ENCODE measurements at regions not wholly inside any gene's neighbourhood (a gene's known extent, or its start where the extent isn't known, plus 50 kb on each side); places are given as distances from the start of the nearest gene placed in this dataset.
"Not testable (repeated sequence)": the region's sequence is repeated elsewhere in the genome, so short reads cannot be mapped to it uniquely, and the experiment has no call there.

DNA sequence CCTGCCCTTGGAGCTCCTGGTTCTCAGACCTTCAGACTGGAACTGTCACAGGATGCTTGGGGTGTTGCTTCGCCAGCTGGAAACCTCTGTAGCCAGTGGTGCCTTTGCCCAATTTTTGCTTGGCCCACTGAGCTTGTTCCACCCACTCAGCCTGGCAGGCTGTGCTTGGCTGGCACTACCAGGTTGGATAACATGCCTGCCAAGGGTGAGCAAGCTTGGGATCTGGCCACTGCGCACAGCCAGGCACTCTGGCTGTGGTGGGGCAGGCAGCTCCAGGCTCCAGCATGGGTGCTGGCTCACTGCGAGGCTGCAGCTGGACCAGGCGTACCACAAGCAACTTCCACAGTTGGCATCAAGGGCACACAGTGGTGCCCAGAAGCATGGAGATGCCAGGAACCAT is 967.8 kb upstream of the NCAM2 start:
- 95 to 100% methylated on average over 4 of the region's 4 CpGs for WGBS, 2 donors
- H3K4me3 ChIP-seq: no peak overlapping the region
- H3K9me3 ChIP-seq (ENCODE audit: control insufficient read depth in 4 of 4, insufficient read depth in 3 of 4, low read length in 3 of 4): no peaks in the 10 kb centered on the region
- H3K36me3 ChIP-seq (ENCODE audit: control insufficient read depth in 4 of 4, insufficient read depth in 4 of 4, low read length in 4 of 4): no peaks in the 10 kb centered on the region
- no peaks in the 10 kb centered on the region for H3K27me3 ChIP-seq (ENCODE audit: control insufficient read depth in 3 of 3, insufficient read depth in 3 of 3, low read length in 2 of 3)
- ATAC-seq (ENCODE audit: insufficient read depth, low FRiP score): peak; percentile 11
- no peak overlapping the region for H3K27ac ChIP-seq (ENCODE audit: low read depth in 1 of 2, low read length in 1 of 2)
- H3K9ac ChIP-seq (ENCODE audit: insufficient read depth in 1 of 2, low read length in 2 of 2): no peak overlapping the region
- no peak for DNase-seq
- TF ChIP-seq, protein P1, sequence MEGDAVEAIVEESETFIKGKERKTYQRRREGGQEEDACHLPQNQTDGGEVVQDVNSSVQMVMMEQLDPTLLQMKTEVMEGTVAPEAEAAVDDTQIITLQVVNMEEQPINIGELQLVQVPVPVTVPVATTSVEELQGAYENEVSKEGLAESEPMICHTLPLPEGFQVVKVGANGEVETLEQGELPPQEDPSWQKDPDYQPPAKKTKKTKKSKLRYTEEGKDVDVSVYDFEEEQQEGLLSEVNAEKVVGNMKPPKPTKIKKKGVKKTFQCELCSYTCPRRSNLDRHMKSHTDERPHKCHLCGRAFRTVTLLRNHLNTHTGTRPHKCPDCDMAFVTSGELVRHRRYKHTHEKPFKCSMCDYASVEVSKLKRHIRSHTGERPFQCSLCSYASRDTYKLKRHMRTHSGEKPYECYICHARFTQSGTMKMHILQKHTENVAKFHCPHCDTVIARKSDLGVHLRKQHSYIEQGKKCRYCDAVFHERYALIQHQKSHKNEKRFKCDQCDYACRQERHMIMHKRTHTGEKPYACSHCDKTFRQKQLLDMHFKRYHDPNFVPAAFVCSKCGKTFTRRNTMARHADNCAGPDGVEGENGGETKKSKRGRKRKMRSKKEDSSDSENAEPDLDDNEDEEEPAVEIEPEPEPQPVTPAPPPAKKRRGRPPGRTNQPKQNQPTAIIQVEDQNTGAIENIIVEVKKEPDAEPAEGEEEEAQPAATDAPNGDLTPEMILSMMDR (IDR thresholded peaks at IDR 0.05; ENCODE audit: control extremely low read depth, extremely low read depth): no peak
- no peaks in the 10 kb centered on the region for H3K4me1 ChIP-seq (ENCODE audit: control insufficient read depth in 5 of 5, insufficient read depth in 5 of 5, low read length in 5 of 5)

DNA sequence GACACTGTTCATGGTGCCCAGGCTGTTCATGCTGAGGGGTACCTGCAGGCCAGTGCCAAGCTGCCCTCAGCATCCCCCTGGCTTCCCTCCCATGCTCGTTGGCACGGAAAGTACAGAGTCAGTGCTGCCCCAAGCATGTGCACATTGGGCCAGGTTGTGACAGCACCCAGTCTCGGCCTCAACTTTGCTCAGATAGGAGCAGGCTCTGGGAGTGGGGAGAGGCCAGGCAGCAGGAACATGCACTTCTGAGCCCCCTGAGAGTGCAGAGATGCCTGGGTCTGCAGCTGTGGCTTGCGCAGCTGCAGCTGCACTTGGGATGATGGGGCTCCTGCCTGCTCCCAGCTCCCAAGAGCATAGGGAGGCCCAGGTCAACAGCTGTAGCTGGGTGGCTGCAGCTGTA is 966.4 kb upstream of the NCAM2 start:
- TF ChIP-seq, protein P1 (IDR thresholded peaks at IDR 0.05; ENCODE audit: control extremely low read depth, extremely low read depth): no peak
- Histone ChIP-seq H3K9ac (ENCODE audit: insufficient read depth in 1 of 2, low read length in 2 of 2) (no peak overlapping the region), H3K4me3 (no peak overlapping the region), H3K4me1 (ENCODE audit: control insufficient read depth in 5 of 5, insufficient read depth in 5 of 5, low read length in 5 of 5) (no peaks in the 10 kb centered on the region), H3K9me3 (ENCODE audit: control insufficient read depth in 4 of 4, insufficient read depth in 3 of 4, low read length in 3 of 4) (no peaks in the 10 kb centered on the region), H3K36me3 (ENCODE audit: control insufficient read depth in 4 of 4, insufficient read depth in 4 of 4, low read length in 4 of 4) (no peaks in the 10 kb centered on the region), H3K27ac (ENCODE audit: low read depth in 1 of 2, low read length in 1 of 2) (no peak overlapping the region), H3K27me3 (ENCODE audit: control insufficient read depth in 3 of 3, insufficient read depth in 3 of 3, low read length in 2 of 3) (no peaks in the 10 kb centered on the region)
- 67 to 68% methylated on average over 4 of the region's 4 CpGs for WGBS, 2 donors
- ATAC-seq (ENCODE audit: insufficient read depth, low FRiP score) (no peak), DNase-seq (no peak)

DNA sequence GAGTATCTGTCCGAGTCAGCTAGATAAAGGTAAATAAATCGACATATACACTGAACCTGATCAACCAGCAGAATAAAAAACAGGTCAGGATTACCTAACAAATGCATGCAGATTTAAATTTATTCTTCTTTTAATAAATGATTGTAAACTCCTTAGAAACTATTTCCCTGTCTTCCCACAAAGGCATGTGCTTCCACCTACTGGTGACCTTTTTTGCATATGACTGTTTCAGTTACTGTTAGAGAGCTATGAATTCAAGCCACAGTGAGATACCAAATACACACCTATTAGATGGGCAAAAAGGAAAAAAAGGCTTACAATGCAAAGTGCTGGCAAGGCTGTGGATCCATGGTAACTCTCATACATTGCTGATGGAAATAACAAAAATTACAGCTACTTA is 957.4 kb upstream of the NCAM2 start:
- 86 to 87% methylated on average over 2 of the region's 2 CpGs for WGBS, 2 donors

DNA sequence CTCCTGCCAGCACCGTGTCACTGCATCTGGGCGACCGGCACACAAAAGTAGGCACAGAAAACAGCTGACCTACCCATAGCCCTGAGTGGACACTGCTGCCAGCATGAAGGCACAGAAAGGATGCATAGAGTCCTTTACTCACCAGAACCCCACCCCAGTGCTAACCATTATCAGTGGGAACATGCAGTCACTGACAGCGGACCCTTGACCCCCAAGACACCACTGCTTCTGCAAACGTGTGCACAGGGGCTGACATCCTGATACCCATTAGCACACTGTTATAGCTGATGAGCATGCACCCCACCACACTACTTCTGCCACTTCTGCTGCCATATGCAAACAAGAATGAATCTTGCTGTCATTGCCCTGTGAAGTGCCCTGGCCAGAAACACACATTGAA is 953.0 kb upstream of the NCAM2 start:
- H3K9me3 ChIP-seq (ENCODE audit: control insufficient read depth in 4 of 4, insufficient read depth in 3 of 4, low read length in 3 of 4): peaks cover 0 to 9% (median 2%) of the 10 kb centered on the region in 4 donors
- DNase-seq (no peak), ATAC-seq (ENCODE audit: insufficient read depth, low FRiP score) (no peak)
- no peak overlapping the region for H3K9ac ChIP-seq (ENCODE audit: insufficient read depth in 1 of 2, low read length in 2 of 2)
- no peaks in the 10 kb centered on the region for H3K27me3 ChIP-seq (ENCODE audit: control insufficient read depth in 3 of 3, insufficient read depth in 3 of 3, low read length in 2 of 3)
- WGBS, 2 donors: 90 to 91% methylated on average over 5 of the region's 5 CpGs
- H3K27ac ChIP-seq (ENCODE audit: low read depth in 1 of 2, low read length in 1 of 2): no peak overlapping the region
- no peaks in the 10 kb centered on the region for H3K36me3 ChIP-seq (ENCODE audit: control insufficient read depth in 4 of 4, insufficient read depth in 4 of 4, low read length in 4 of 4)
- TF ChIP-seq, protein P1 (IDR thresholded peaks at IDR 0.05; ENCODE audit: control extremely low read depth, extremely low read depth): no peak
- no peaks in the 10 kb centered on the region for H3K4me1 ChIP-seq (ENCODE audit: control insufficient read depth in 5 of 5, insufficient read depth in 5 of 5, low read length in 5 of 5)
- no peak overlapping the region for H3K4me3 ChIP-seq

More for the DNA sequence above, 957.4 kb upstream of the NCAM2 start:
- Histone ChIP-seq H3K9ac (ENCODE audit: insufficient read depth in 1 of 2, low read length in 2 of 2) (no peak overlapping the region), H3K27ac (ENCODE audit: low read depth in 1 of 2, low read length in 1 of 2) (no peak overlapping the region), H3K27me3 (ENCODE audit: control insufficient read depth in 3 of 3, insufficient read depth in 3 of 3, low read length in 2 of 3) (no peaks in the 10 kb centered on the region), H3K4me3 (no peak overlapping the region), H3K4me1 (ENCODE audit: control insufficient read depth in 5 of 5, insufficient read depth in 5 of 5, low read length in 5 of 5) (no peaks in the 10 kb centered on the region), H3K36me3 (ENCODE audit: control insufficient read depth in 4 of 4, insufficient read depth in 4 of 4, low read length in 4 of 4) (no peaks in the 10 kb centered on the region), H3K9me3 (ENCODE audit: control insufficient read depth in 4 of 4, insufficient read depth in 3 of 4, low read length in 3 of 4) (peaks cover 0 to 6% (median 2%) of the 10 kb centered on the region in 4 donors)
- no peak for ATAC-seq (ENCODE audit: insufficient read depth, low FRiP score)
- peak in 1 of 3 donors; percentile 17 for DNase-seq
- TF ChIP-seq, protein P1 (IDR thresholded peaks at IDR 0.05; ENCODE audit: control extremely low read depth, extremely low read depth): no peak

DNA sequence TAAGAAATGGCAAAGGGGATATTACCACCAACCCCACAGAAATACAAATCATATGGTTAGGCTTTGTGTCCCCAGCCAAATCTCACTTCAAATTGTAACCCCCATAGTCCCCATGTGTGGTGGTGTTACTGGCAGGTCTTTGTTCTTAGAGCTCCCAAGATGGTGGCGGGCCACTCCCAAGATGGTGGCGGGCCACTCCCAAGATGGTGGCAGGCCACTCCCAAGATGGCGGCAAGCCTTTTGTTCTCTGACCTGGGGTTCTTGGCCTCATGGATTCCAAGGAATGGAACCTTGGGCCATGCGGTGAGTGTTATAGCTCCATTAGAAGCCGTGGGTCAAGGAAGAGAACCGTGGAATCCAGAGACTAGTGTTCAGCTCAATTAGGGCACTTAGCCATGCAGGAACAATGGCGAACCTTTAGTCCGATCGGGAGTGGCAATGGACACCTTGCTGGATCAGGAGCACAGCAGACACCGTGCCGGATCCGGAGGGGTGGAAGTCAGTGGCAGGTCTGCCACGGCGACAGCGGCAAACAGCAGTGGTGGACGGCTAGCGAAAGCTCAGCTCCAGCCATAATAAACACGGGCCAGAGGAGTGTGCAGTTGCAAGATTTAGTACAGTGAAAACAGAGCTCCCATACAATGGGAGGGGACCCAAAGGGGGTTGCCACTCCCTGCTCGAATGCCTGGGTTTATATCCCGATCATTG is 949.9 kb upstream of the NCAM2 start:
- H3K27me3 ChIP-seq (ENCODE audit: control insufficient read depth in 3 of 3, insufficient read depth in 3 of 3, low read length in 2 of 3); H3K9me3 ChIP-seq (ENCODE audit: control insufficient read depth in 4 of 4, insufficient read depth in 3 of 4, low read length in 3 of 4); H3K36me3 ChIP-seq (ENCODE audit: control insufficient read depth in 4 of 4, insufficient read depth in 4 of 4, low read length in 4 of 4); H3K4me1 ChIP-seq (ENCODE audit: control insufficient read depth in 5 of 5, insufficient read depth in 5 of 5, low read length in 5 of 5); ATAC-seq (ENCODE audit: insufficient read depth, low FRiP score); H3K9ac ChIP-seq (ENCODE audit: insufficient read depth in 1 of 2, low read length in 2 of 2); H3K27ac ChIP-seq (ENCODE audit: low read depth in 1 of 2, low read length in 1 of 2); DNase-seq; H3K4me3 ChIP-seq: not testable (repeated sequence)
- WGBS, 2 donors: 95 to 96% methylated on average over 20 of the region's 20 CpGs

Measured in lung (tissue), 11 donors.